ENCODE measurements at regions not wholly inside any gene's neighbourhood (a gene's known extent, or its start where the extent isn't known, plus 50 kb on each side); places are given as distances from the start of the nearest gene placed in this dataset.

DNA sequence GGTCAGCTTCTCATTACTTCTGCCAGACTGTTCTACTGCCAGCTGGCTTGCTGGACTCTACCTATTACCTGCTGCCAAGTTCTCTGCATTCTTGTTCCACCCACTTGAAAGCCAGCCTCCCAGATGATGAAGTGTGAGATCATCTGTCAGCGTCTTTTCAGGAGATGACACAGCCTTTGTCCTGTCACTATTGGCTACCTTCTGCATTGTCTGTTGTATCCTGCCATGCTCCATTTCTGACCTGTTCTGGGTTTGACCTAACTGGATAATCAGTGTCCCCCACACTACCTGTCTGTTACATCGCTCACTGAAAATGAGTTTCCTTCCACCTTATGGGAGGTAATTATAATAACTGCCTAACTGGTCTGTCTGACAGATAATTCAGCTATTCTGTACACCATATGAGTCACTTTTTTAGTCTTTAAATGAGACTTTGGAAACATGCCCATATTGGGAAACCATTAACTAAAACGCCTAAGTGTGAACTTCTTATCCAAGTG lies 520.6 kb downstream of the METTL4 start:
- no peak for TF ChIP-seq CSRNP3 (CRISPR knock-in tag; IDR thresholded peaks at IDR 0.05)
- no peak for TF ChIP-seq ZNF565 (CRISPR knock-in tag; conservative IDR thresholded peaks at IDR 0.05; ENCODE audit: low read depth)
- no peak for TF ChIP-seq ZFP3 (CRISPR knock-in tag; IDR thresholded peaks at IDR 0.05)
- no peak for TF ChIP-seq TSHZ2 (CRISPR knock-in tag; IDR thresholded peaks at IDR 0.05)
- no peak for TF ChIP-seq CREB5 (CRISPR knock-in tag; IDR thresholded peaks at IDR 0.05; ENCODE audit: low read depth)
- TF ChIP-seq TCF4 (CRISPR knock-in tag; IDR thresholded peaks at IDR 0.05; ENCODE audit: borderline replicate concordance): no peak
- TF ChIP-seq POU6F1 (CRISPR knock-in tag; IDR thresholded peaks at IDR 0.05; ENCODE audit: borderline replicate concordance, low read depth): no peak
- TF ChIP-seq ZNF8 (CRISPR knock-in tag; IDR thresholded peaks at IDR 0.05): no peak
- TF ChIP-seq ZC3H10 (CRISPR knock-in tag; IDR thresholded peaks at IDR 0.05): no peak
- no peak for TF ChIP-seq PPARA (CRISPR knock-in tag; IDR thresholded peaks at IDR 0.05; ENCODE audit: borderline replicate concordance)
- no peak for TF ChIP-seq RARB (CRISPR knock-in tag; IDR thresholded peaks at IDR 0.05)
- no peak for TF ChIP-seq TOX (CRISPR knock-in tag; IDR thresholded peaks at IDR 0.05; ENCODE audit: borderline replicate concordance)

Measured in SK-N-SH treated with all-trans-retinoic acid at 6 μM for 48 hours (cell line).